ENCODE measurements at regions not wholly inside any gene's neighbourhood (a gene's known extent, or its start where the extent isn't known, plus 50 kb on each side); places are given as distances from the start of the nearest gene placed in this dataset.

DNA sequence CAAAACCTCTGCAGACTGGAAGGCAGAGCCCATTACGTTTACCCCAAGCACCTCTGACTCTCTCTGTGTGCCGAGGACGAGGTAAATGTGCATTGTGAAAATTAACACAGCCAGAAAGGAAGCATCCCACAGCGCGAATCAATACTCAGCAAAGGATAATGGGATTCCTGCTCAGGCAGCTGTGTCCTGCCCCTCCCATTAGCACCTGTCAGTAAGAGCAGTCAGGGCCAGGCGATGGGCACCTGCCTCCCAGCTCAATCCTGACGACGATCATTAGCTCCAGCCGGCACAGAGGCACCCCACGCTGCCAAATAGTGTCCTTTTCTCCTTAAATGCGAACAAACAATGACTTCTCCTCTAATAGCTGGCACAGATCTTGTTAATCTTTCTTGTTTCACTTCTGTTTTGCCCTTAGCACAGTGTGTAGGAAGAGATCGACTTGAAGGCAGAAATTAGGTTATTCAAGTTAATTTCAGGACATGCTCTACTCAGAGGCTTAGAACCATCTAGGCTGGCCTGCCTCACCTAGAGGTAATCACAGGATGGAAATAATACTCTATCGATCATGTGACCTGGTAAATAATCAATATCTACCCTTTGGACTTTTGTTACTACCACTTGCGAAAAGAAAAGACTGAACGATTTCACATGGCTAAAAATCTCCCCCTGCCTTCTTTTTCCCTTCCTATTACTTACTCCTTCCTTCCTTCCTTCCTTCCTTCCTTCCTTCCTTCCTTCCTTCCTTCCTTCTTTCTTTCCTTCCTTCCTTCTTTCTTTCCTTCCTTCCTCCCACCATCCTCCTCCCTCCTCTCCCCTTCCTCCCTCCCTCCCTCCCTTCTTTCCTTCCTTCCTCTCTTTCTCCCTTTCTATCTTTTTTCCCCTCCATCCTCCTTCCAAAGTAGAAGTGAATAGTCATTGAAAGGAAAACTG, 487.9 kb upstream of the ID2 start (continued):
- TF ChIP-seq REST (IDR thresholded peaks at IDR 0.05) (no peak), JUND (IDR thresholded peaks at IDR 0.05) (no peak), ATF3 (IDR thresholded peaks at IDR 0.05) (peak; percentile 8)

DNA sequence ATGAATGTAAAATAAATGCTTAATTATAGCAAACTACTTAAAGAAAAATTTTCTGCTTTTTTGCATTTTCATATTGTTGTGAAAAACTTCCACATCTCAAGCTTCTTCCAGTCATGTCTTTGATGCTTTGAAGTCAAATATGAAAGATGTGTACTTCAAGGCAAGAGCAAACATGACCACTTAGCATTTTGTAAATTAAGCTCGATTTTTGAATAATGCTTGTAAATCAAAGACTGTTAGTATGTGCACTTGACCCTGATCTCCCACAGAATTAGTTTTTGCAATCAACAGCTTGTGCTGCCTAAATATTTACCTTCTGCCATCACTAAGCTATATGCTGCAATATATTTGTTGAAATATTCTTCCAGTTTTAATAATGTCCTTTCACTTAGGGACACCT, 486.1 kb upstream of the ID2 start:
- WGBS, result 65% methylated on average over 1 of the region's 1 CpG
- no peak overlapping the region for H3K9ac ChIP-seq (ENCODE audit: low read depth in 1 of 2, low read length in 2 of 2)

More for the DNA sequence above, 486.1 kb upstream of the ID2 start:
- TF ChIP-seq REST (IDR thresholded peaks at IDR 0.05) (no peak), ATF3 (IDR thresholded peaks at IDR 0.05) (no peak), SP1 (IDR thresholded peaks at IDR 0.05) (no peak), EGR1 (IDR thresholded peaks at IDR 0.05; ENCODE audit: low read depth in 2 of 2) (no peak), GABPA (IDR thresholded peaks at IDR 0.05 in 1 of 2, conservative IDR thresholded peaks at IDR 0.05 in 1 of 2) (no peak), FOXA1 (IDR thresholded peaks at IDR 0.05) (no peak), TAF1 (conservative IDR thresholded peaks at IDR 0.05) (no peak), YY1 (IDR thresholded peaks at IDR 0.05) (no peak), FOXA2 (IDR thresholded peaks at IDR 0.05) (no peak)
- TF ChIP-seq, protein P1, sequence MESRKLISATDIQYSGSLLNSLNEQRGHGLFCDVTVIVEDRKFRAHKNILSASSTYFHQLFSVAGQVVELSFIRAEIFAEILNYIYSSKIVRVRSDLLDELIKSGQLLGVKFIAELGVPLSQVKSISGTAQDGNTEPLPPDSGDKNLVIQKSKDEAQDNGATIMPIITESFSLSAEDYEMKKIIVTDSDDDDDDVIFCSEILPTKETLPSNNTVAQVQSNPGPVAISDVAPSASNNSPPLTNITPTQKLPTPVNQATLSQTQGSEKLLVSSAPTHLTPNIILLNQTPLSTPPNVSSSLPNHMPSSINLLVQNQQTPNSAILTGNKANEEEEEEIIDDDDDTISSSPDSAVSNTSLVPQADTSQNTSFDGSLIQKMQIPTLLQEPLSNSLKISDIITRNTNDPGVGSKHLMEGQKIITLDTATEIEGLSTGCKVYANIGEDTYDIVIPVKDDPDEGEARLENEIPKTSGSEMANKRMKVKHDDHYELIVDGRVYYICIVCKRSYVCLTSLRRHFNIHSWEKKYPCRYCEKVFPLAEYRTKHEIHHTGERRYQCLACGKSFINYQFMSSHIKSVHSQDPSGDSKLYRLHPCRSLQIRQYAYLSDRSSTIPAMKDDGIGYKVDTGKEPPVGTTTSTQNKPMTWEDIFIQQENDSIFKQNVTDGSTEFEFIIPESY (IDR thresholded peaks at IDR 0.05), result no peak
- Histone ChIP-seq H3K27me3 (ENCODE audit: control insufficient read depth in 4 of 4, insufficient read depth in 4 of 4, low read length in 3 of 4) (no peaks in the 10 kb centered on the region), H3K27ac (ENCODE audit: low read depth in 1 of 2, low read length in 2 of 2) (no peak overlapping the region), H3K36me3 (ENCODE audit: control insufficient read depth in 4 of 4, insufficient read depth in 3 of 4, low read depth in 1 of 4, low read length in 3 of 4) (no peaks in the 10 kb centered on the region), H3K4me1 (ENCODE audit: control insufficient read depth in 4 of 4, insufficient read depth in 4 of 4, low read length in 3 of 4) (peaks cover 3 to 11% (median 8%) of the 10 kb centered on the region in 4 donors), H3K4me3 (ENCODE audit: low read depth in 1 of 3, low read length in 3 of 3) (no peak overlapping the region), H3K9me3 (ENCODE audit: control insufficient read depth in 4 of 4, low read length in 3 of 4) (no peaks in the 10 kb centered on the region)
- no peak for DNase-seq (ENCODE audit: low spot score)
